ENCODE measurements at regions not wholly inside any gene's neighbourhood (a gene's known extent, or its start where the extent isn't known, plus 50 kb on each side); places are given as distances from the start of the nearest gene placed in this dataset.

DNA sequence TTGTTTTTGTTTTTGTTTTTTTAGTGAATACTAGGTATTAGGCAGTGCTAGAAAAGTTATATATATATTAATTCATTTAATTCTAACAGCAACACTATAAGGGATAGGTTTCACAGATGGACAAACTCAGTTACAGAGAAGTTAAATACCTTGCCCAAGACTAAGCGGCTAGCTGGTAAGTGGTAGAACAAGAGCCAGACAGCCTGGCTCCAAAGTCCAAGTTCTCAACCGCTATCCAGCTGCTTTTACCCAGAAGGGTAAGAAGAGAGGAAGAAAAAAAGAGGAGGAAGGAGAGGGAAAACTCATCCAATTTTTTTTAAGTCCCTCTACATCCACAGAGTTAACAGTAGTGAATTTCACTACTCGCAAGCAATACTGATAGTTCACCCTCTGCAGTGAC lies 217.0 kb downstream of the SPRY2 start (continued):
- TF ChIP-seq CBX3 (IDR thresholded peaks at IDR 0.05; ENCODE audit: low read depth) (no peak), ATF3 (IDR thresholded peaks at IDR 0.05) (no peak), CEBPB (IDR thresholded peaks at IDR 0.05; ENCODE audit: low read depth) (no peak), SP1 (IDR thresholded peaks at IDR 0.05; ENCODE audit: low read depth) (no peak)

DNA sequence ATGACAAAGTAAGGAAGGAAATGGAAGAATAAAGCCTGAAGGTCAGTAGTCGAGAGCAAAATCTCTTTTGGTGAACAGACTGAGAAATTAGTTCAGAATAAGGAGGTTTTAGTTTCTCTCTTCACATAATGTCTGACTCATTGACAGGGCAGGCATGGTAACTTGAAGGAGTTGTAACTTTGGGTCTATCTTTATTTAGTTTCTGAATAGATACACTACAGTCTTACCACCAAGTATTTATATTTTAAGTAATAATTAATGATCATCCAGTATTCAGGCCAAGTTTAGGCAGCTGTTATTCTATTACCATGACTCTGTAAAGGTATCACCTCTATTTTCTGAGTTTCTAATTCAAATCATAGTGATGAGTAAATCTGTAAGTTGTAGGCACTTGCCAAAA lies 219.9 kb downstream of the SPRY2 start:
- H3K9me2 ChIP-seq (ENCODE audit: insufficient read depth), result no peaks in the 10 kb centered on the region
- H3K27ac ChIP-seq (ENCODE audit: low read depth, low read length), result no peak overlapping the region
- no peak overlapping the region for H2AFZ ChIP-seq (ENCODE audit: low read depth, low read length, poor library complexity, severe bottlenecking)
- no peaks in the 10 kb centered on the region for H3K27me3 ChIP-seq (ENCODE audit: insufficient read depth, low read length)
- intact Hi-C loops (cut with micrococcal nuclease), result no loop called here
- no TSS peak for BruUV-seq (replicated peaks)
- ChIA-PET CTCF (no interaction called here), RAD21 (ENCODE audit: low non-redundant PET in 1 of 2, low total read pairs in 2 of 2, uncharacterized antibody in 2 of 2, unreplicated experiment in 2 of 2) (no interaction called here), POLR2A (no interaction called here)
- no peak overlapping the region for H3K9ac ChIP-seq (ENCODE audit: low read length)
- TF ChIP-seq POLR2A (IDR thresholded peaks at IDR 0.05; ENCODE audit: borderline replicate concordance, extremely low read depth, insufficient read depth, insufficient read length) (no peak), SIN3A (IDR thresholded peaks at IDR 0.05; ENCODE audit: low read depth) (no peak), POLR2AphosphoS5 (IDR thresholded peaks at IDR 0.05; ENCODE audit: low read depth, low read length) (no peak), TCF7L2 (IDR thresholded peaks at IDR 0.05; ENCODE audit: borderline replicate concordance, extremely low read depth, insufficient read depth, insufficient read length) (no peak), CEBPB (IDR thresholded peaks at IDR 0.05; ENCODE audit: low read depth) (no peak), MAX (IDR thresholded peaks at IDR 0.05) (no peak), ZNF274 (IDR thresholded peaks at IDR 0.05; ENCODE audit: low read depth, low read length) (no peak), ELF1 (IDR thresholded peaks at IDR 0.05; ENCODE audit: borderline replicate concordance, low read depth) (no peak), RAD21 (IDR thresholded peaks at IDR 0.05; ENCODE audit: low read depth) (no peak), ATF3 (IDR thresholded peaks at IDR 0.05) (no peak)
- TF ChIP-seq, protein P1, sequence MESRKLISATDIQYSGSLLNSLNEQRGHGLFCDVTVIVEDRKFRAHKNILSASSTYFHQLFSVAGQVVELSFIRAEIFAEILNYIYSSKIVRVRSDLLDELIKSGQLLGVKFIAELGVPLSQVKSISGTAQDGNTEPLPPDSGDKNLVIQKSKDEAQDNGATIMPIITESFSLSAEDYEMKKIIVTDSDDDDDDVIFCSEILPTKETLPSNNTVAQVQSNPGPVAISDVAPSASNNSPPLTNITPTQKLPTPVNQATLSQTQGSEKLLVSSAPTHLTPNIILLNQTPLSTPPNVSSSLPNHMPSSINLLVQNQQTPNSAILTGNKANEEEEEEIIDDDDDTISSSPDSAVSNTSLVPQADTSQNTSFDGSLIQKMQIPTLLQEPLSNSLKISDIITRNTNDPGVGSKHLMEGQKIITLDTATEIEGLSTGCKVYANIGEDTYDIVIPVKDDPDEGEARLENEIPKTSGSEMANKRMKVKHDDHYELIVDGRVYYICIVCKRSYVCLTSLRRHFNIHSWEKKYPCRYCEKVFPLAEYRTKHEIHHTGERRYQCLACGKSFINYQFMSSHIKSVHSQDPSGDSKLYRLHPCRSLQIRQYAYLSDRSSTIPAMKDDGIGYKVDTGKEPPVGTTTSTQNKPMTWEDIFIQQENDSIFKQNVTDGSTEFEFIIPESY (IDR thresholded peaks at IDR 0.05; ENCODE audit: extremely low read depth, insufficient replicate concordance, low read length), result no peak
- TF ChIP-seq, protein P2, sequence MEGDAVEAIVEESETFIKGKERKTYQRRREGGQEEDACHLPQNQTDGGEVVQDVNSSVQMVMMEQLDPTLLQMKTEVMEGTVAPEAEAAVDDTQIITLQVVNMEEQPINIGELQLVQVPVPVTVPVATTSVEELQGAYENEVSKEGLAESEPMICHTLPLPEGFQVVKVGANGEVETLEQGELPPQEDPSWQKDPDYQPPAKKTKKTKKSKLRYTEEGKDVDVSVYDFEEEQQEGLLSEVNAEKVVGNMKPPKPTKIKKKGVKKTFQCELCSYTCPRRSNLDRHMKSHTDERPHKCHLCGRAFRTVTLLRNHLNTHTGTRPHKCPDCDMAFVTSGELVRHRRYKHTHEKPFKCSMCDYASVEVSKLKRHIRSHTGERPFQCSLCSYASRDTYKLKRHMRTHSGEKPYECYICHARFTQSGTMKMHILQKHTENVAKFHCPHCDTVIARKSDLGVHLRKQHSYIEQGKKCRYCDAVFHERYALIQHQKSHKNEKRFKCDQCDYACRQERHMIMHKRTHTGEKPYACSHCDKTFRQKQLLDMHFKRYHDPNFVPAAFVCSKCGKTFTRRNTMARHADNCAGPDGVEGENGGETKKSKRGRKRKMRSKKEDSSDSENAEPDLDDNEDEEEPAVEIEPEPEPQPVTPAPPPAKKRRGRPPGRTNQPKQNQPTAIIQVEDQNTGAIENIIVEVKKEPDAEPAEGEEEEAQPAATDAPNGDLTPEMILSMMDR (IDR thresholded peaks at IDR 0.05 in 2 of 3, conservative IDR thresholded peaks at IDR 0.05 in 1 of 3; ENCODE audit: borderline replicate concordance in 1 of 3, insufficient read depth in 1 of 3, low read depth in 2 of 3, low read length in 2 of 3), result no peak
- TF ChIP-seq, protein P3, sequence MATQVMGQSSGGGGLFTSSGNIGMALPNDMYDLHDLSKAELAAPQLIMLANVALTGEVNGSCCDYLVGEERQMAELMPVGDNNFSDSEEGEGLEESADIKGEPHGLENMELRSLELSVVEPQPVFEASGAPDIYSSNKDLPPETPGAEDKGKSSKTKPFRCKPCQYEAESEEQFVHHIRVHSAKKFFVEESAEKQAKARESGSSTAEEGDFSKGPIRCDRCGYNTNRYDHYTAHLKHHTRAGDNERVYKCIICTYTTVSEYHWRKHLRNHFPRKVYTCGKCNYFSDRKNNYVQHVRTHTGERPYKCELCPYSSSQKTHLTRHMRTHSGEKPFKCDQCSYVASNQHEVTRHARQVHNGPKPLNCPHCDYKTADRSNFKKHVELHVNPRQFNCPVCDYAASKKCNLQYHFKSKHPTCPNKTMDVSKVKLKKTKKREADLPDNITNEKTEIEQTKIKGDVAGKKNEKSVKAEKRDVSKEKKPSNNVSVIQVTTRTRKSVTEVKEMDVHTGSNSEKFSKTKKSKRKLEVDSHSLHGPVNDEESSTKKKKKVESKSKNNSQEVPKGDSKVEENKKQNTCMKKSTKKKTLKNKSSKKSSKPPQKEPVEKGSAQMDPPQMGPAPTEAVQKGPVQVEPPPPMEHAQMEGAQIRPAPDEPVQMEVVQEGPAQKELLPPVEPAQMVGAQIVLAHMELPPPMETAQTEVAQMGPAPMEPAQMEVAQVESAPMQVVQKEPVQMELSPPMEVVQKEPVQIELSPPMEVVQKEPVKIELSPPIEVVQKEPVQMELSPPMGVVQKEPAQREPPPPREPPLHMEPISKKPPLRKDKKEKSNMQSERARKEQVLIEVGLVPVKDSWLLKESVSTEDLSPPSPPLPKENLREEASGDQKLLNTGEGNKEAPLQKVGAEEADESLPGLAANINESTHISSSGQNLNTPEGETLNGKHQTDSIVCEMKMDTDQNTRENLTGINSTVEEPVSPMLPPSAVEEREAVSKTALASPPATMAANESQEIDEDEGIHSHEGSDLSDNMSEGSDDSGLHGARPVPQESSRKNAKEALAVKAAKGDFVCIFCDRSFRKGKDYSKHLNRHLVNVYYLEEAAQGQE (IDR thresholded peaks at IDR 0.05; ENCODE audit: low read depth), result no peak
- ATAC-seq (no peak), DNase-seq (ENCODE audit: low read depth, low spot score) (no peak)
- no peaks in the 10 kb centered on the region for H3K36me3 ChIP-seq (ENCODE audit: control insufficient read depth in 1 of 2, insufficient read depth in 2 of 2, low read length in 2 of 2)
- H3K4me1 ChIP-seq (ENCODE audit: control insufficient read depth in 1 of 2, insufficient read depth in 2 of 2, low read length in 2 of 2), result no peaks in the 10 kb centered on the region
- no peaks in the 10 kb centered on the region for H4K20me1 ChIP-seq (ENCODE audit: insufficient read depth)
- H3K4me3 ChIP-seq (replicated peaks in 1 of 2; ENCODE audit: low read depth in 1 of 2, low read length in 2 of 2), result no peak overlapping the region
- H3K79me2 ChIP-seq (ENCODE audit: insufficient read depth, low read length), result no peaks in the 10 kb centered on the region
- no peak overlapping the region for H3K4me2 ChIP-seq (ENCODE audit: low read length)
- H3K9me3 ChIP-seq (ENCODE audit: control insufficient read depth in 1 of 2, insufficient read depth in 1 of 2, low read depth in 1 of 2, low read length in 2 of 2), result no peaks in the 10 kb centered on the region
